Activated CD8-positive, alpha-beta memory T cell treated with anti-CD3 and anti-CD28 coated beads, Interleukin-2, amount 10 ng/mL, durations not matched to agents 7 days and 5 days (primary cell): ENCODE measurements at regions not wholly inside any gene's neighbourhood (a gene's known extent, or its start where the extent isn't known, plus 50 kb on each side); places are given as distances from the start of the nearest gene placed in this dataset.

Experiments
- ATAC-seq: fragments of 150-1000 bp; cut with Tn5 transposase; one replicate; pipeline ENCODE4 v1.10.0; 2021; ENCODE audit warnings: moderate library complexity
- CTCF ChIA-PET: fragments of 350-600 bp; sonication (Branson Sonifier 250); formaldehyde crosslinking; loops from one replicate; lab custom pipeline; 2021; ENCODE audit warnings: antibody characterized with exemption; lab: Charles Lee
- DNase-seq: peaks from one replicate; pipeline ENCODE4 v3.0.0-alpha.2; 2020
- H3K27ac Mint-ChIP-seq: one replicate; pipeline ENCODE4 v1.8.0; 2021; ENCODE audit warnings: mild to moderate bottlenecking, mixed read lengths
- H3K27me3 Mint-ChIP-seq: one replicate; pipeline ENCODE4 v1.8.0; 2021; ENCODE audit warnings: mixed read lengths
- H3K36me3 Mint-ChIP-seq: one replicate; pipeline ENCODE4 v1.8.0; 2021; ENCODE audit warnings: mild to moderate bottlenecking, mixed read lengths
- H3K4me1 Mint-ChIP-seq: one replicate; pipeline ENCODE4 v1.8.0; 2021; ENCODE audit warnings: mixed read lengths
- H3K4me3 Mint-ChIP-seq: one replicate; pipeline ENCODE4 v1.8.0; 2021; ENCODE audit warnings: mild to moderate bottlenecking, moderate library complexity, mixed read lengths
- H3K9me3 Mint-ChIP-seq: one replicate; pipeline ENCODE4 v1.8.0; 2022; ENCODE audit warnings: low read depth, mixed read lengths

DNA sequence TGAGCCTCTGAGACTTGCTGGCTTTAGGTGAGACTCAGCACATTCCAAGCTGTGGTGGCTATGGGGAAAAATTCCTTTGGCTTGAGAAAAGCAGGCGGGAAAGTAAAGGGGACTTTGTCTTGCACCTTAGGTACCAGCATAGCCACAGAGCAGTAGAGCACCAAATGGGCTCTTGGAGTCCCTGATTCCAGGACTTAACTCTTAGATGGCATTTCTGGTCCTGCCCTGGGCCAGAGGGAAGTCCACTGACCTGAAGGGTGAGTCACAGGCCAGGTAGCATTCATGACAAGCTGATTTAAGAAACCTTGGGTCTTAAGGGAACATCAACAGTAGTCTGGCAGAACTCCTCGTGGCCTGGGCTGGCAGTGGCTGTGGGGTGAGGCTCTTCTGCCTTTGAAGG is 344.7 kb downstream of the DUSP10 start:
- CTCF ChIA-PET = no interaction called here
- peaks cover 3% of the 10 kb centered on the region for H3K4me1 Mint-ChIP-seq
- H3K36me3 Mint-ChIP-seq = no peaks in the 10 kb centered on the region
- no peak overlapping the region for H3K4me3 Mint-ChIP-seq
- H3K27ac Mint-ChIP-seq = no peak overlapping the region
- ATAC-seq = no peak
- no peak for DNase-seq
- H3K9me3 Mint-ChIP-seq = peaks cover 2% of the 10 kb centered on the region
- H3K27me3 Mint-ChIP-seq = no peaks in the 10 kb centered on the region

DNA sequence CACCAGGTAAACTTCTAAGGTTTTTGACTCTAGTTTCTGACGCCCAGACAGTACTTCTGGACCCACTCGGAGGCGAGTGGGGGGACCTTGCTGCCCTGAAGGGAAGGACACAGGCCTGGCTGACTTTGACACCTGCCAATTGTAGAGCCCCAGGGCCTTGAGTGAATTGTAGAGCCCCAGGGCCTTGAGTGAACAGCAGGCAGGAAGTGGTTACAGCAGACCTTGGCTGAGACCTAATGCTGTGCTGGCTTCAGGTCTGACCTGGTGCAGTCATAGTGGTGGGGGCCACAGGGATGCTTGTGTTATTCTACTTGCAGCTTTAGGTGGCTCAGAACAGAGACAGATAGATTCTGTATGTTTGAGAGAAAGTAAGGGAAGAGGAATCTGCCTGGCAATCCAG is 344.3 kb downstream of the DUSP10 start:
- no peak overlapping the region for H3K27ac Mint-ChIP-seq
- DNase-seq = peak; percentile 42

DNA sequence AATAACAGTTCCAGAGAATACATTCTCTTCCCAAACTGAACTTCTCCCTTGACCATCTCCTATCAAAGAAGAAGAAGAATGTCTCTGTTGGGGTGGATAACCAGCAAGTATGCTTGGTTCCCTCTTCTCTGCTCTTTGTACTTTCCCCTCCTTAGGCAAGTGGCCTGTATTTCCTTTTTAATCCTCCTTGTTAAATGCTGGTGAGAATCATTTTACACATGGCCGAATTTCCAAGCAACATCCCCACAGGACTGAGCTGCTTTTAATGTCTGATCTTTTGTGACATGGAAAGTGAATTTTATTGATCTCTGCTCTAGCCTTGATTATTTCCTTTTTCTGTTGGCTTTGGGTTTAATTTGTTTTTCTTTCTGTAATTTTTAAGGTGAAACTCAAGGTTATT is 336.7 kb downstream of the DUSP10 start:
- H3K4me1 Mint-ChIP-seq = no peaks in the 10 kb centered on the region
- H3K36me3 Mint-ChIP-seq = no peaks in the 10 kb centered on the region
- peaks cover 3% of the 10 kb centered on the region for H3K27me3 Mint-ChIP-seq
- no peak overlapping the region for H3K4me3 Mint-ChIP-seq
- DNase-seq = no peak
- no peak overlapping the region for H3K27ac Mint-ChIP-seq
- CTCF ChIA-PET = no interaction called here
- no peak for ATAC-seq
- no peaks in the 10 kb centered on the region for H3K9me3 Mint-ChIP-seq

More for the DNA sequence above, 344.3 kb downstream of the DUSP10 start:
- H3K9me3 Mint-ChIP-seq = peaks cover 2% of the 10 kb centered on the region
- CTCF ChIA-PET = no interaction called here
- no peak for ATAC-seq
- H3K36me3 Mint-ChIP-seq = no peaks in the 10 kb centered on the region
- no peak overlapping the region for H3K4me3 Mint-ChIP-seq
- peaks cover 3% of the 10 kb centered on the region for H3K4me1 Mint-ChIP-seq
- H3K27me3 Mint-ChIP-seq = no peaks in the 10 kb centered on the region

DNA sequence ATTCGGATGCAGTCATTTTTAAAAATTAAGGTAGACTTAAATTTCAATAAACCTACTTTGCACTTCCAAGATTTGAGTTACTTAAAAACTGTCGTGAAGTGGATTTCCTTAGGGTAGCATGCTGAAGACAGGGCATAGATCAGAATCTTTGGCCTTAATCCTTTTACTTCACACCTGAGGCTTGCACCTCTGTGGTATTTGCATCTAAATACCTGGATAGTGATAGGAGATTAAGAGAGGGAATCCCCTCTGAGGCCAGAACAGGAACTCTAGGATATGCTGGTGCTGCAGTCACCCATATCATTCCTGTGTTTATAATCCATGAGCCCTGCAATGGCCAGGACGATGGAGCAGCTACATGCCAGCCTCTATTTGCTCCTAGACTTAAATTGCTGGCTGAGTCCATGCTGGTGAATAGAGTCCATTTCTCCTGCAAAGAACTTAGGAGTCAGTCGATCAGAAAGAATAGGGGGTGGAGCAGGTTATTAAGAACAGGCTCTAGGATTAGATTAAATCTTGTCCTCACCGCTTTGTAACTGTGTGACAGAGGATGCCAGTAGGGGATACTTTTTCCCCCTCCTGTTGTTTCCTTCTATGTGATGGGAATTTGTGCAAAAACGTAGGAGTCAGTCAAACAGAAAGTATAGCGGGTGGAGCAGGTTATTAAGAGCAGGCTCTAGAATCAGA is 333.6 kb downstream of the DUSP10 start:
- Mint-ChIP-seq H3K27ac (no peak overlapping the region), H3K4me1 (no peaks in the 10 kb centered on the region), H3K27me3 (peaks cover 6% of the 10 kb centered on the region), H3K36me3 (no peaks in the 10 kb centered on the region), H3K9me3 (no peaks in the 10 kb centered on the region), H3K4me3 (no peak overlapping the region)
- DNase-seq = no peak
- CTCF ChIA-PET = no interaction called here
- ATAC-seq = no peak

DNA sequence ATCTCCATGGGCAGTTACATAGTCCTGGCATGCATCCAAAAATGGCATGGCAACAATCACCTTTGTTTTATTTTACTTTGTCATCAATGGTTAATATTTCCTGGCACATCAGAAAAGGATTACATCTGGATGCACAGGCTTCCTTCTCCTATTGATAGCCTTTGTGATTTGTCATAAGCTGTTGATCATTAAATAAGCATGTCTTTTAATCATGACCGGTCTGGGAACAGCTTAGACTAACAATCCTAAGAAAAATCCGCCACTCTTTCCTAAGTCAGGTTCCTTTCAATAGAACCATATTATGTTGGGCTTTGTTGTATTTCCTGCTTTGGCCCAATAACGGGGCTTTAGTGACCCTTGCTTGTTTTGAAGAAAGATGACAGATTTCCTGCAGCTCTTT is 330.6 kb downstream of the DUSP10 start:
- Mint-ChIP-seq H3K27me3 (peaks cover 6% of the 10 kb centered on the region), H3K4me3 (no peak overlapping the region), H3K9me3 (no peaks in the 10 kb centered on the region), H3K27ac (no peak overlapping the region), H3K4me1 (no peaks in the 10 kb centered on the region), H3K36me3 (no peaks in the 10 kb centered on the region)
- DNase-seq (no peak), ATAC-seq (no peak)
- CTCF ChIA-PET = no interaction called here

DNA sequence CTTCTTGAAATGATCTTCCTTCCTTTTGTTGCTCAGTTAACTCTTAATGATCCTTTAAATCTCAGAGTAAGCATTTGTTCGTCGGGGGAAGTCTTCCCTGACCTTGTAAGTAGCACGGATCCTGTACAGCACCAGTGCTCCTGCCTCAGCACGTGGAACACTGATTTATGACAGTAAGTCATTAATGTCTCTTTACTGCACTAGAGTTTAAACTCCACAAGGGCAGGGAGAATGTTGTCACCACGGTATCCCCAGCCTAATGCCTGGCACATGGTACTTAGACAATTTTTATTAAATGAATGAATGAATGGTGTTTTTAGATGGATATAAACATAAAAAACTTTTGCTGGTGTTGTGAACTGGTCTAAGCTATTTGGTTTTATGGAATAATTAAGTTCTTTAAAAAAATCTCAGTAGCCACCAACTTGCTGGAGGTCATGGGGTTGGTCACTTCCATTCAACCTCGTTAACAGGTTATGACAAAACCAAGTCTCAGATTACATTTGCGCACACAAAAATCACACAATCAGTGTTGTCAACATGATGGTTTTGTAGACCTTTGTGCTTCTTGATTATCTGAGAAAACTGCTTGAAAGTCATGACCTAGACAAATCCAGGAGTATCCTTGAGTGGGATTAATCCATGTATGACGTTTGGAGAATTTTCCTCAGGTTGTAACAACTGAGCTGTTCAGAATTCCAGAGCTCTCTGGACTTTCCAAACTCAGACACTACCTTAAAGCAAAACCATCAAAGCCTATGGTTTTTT is 326.9 kb downstream of the DUSP10 start:
- DNase-seq = no peak
- Mint-ChIP-seq H3K4me1 (no peaks in the 10 kb centered on the region), H3K27me3 (peaks cover 15% of the 10 kb centered on the region), H3K4me3 (no peak overlapping the region), H3K27ac (no peak overlapping the region), H3K36me3 (no peaks in the 10 kb centered on the region), H3K9me3 (no peaks in the 10 kb centered on the region)
- CTCF ChIA-PET = no interaction called here
- no peak for ATAC-seq

DNA sequence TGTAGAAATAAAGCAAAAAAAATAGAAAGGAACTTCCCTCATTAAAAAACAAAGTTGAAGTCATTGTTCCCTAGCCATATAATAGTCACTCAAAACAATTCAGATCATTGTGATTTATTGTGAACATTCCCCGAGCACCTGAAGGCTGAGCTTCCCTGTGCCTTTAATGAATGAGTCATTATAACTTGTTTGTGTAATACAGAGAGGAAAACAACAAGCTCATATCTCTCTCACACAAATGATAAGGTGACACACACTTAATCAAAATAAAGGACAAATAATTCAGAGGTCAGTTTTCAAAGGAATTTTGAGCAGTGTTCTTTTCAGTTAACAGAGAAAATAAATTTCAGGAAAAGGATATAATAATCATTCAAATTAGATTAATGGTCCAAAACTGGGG is 326.2 kb downstream of the DUSP10 start:
- peaks cover 15% of the 10 kb centered on the region for H3K27me3 Mint-ChIP-seq
- no peak for ATAC-seq
- DNase-seq = no peak
- CTCF ChIA-PET = no interaction called here
- H3K4me3 Mint-ChIP-seq = no peak overlapping the region
- H3K4me1 Mint-ChIP-seq = no peaks in the 10 kb centered on the region
- H3K36me3 Mint-ChIP-seq = no peaks in the 10 kb centered on the region
- H3K27ac Mint-ChIP-seq = no peak overlapping the region
- no peaks in the 10 kb centered on the region for H3K9me3 Mint-ChIP-seq

DNA sequence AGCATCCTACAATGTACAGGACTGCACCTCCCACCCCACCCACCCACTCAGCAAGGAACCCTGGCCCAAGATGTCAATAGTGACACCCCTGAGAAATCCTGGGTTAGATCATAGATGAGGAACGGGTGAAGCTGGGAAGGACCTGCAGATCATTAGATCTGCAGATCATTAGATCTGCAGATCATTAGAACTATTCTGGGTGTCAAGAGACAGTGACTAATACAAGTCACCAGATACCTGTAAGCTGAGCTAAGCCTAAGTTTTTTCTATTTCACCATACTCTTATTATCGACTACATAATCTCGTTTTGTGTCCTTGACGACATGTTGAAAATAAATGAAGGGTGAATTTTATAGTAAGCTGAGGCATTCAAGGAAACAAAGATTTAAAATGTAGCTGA is 325.7 kb downstream of the DUSP10 start:
- DNase-seq (no peak), ATAC-seq (no peak)
- CTCF ChIA-PET = no interaction called here
- Mint-ChIP-seq H3K4me3 (no peak overlapping the region), H3K36me3 (no peaks in the 10 kb centered on the region), H3K9me3 (no peaks in the 10 kb centered on the region), H3K27ac (no peak overlapping the region), H3K4me1 (no peaks in the 10 kb centered on the region), H3K27me3 (peaks cover 15% of the 10 kb centered on the region)

DNA sequence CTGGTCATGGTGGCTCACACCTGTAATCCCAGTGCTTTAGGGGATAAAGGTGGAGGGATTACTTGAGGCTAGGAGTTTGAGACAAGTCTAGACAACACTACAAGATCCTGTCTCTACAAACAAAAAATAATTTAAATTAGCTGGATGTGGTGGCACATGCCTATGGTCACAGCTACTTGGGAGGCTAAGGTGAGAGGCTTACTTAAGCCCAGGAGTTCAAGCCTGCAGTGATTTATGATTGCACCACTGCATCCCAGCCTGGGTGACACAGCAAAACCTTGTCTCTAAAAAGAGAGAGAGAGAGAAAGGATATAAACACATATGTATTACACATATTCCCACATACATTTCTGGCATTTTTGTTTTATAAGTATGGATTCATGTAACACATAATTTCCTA is 325.2 kb downstream of the DUSP10 start:
- CTCF ChIA-PET = interaction anchor here (0.9 kb wide), 1 partner anchor 19 kb away, joined by 3 read pairs; no protein-coding TSS in a partner anchor
- DNase-seq (no peak), ATAC-seq (no peak)
- Mint-ChIP-seq H3K27ac (no peak overlapping the region), H3K9me3 (no peaks in the 10 kb centered on the region), H3K4me3 (no peak overlapping the region), H3K27me3 (peaks cover 13% of the 10 kb centered on the region), H3K4me1 (no peaks in the 10 kb centered on the region), H3K36me3 (no peaks in the 10 kb centered on the region)

DNA sequence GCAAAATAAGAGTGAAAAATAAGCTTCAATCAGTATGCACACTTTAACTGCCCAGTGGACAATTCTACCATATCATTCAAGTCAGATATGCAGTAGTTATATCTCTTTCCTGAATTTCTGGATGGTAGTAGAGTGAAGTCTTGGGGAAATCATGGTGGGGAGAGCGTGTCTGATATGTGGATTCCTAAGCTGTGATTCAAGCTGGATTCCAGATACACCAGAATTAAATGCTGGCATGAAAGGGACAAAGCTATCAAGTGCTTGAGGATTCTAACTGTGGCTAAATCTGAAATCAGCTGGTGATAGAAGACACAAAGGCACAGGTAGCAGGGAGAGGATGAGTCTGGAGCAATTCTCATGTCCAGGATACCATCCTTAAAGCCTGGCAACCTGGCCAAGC is 323.5 kb downstream of the DUSP10 start:
- CTCF ChIA-PET = interaction anchor here (1.1 kb wide), 1 partner anchor 17 kb away, joined by 3 read pairs; no protein-coding TSS in a partner anchor
- Mint-ChIP-seq H3K27me3 (peaks cover 12% of the 10 kb centered on the region), H3K4me1 (no peaks in the 10 kb centered on the region), H3K4me3 (no peak overlapping the region), H3K9me3 (no peaks in the 10 kb centered on the region), H3K36me3 (no peaks in the 10 kb centered on the region), H3K27ac (no peak overlapping the region)
- DNase-seq (no peak), ATAC-seq (no peak)

DNA sequence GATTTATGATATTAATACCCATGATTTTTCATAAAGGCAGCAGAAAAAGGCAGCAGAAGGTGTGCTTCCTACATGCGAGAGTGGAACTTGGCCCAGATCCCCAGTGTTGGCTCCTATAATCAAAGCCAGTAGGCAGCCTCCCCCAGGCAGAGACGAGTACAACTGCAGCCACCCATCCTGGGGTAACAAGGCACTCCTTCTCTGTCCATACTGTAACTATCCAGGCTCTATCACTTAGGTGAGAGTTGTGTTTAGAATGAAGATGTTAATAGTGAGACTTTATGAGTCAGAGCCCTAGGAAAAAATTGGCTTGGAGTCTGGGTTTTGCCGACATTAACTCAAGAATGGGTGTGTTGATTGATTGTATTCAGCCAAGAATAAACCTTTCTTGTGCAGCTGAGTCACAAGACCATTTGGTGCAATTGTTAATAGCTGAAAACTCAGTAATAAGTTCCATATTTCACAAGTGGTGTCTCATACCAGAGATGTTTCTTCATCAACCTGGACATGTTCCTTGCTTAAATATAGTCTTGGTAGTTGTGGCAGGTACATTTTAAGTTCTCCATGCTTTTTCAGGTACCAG is 322.3 kb downstream of the DUSP10 start:
- Mint-ChIP-seq H3K4me3 (no peak overlapping the region), H3K9me3 (no peaks in the 10 kb centered on the region), H3K27ac (no peak overlapping the region), H3K36me3 (no peaks in the 10 kb centered on the region), H3K4me1 (no peaks in the 10 kb centered on the region), H3K27me3 (peaks cover 13% of the 10 kb centered on the region)
- ATAC-seq = no peak
- CTCF ChIA-PET = no interaction called here
- no peak for DNase-seq

DNA sequence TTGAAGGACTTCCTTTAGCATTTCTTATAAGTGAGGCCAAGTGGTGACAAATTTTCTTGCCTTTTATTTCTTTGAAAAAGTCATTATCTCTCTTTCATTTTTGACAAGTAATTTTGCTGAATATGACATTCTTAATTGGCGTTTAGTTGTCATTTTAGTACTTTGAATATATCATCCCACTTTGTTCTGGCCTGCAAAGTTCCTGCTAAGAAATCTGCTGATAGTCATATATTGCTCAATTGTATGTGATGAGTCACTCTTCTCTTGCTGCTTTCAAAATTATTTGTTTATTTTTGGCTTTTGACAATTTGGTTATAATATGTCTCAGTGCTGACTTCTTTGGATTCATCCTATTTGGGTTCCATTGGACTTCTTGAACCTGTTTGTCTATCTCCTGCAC is 312.6 kb downstream of the DUSP10 start:
- peaks cover 12% of the 10 kb centered on the region for H3K27me3 Mint-ChIP-seq
- no peaks in the 10 kb centered on the region for H3K4me1 Mint-ChIP-seq
- no peak overlapping the region for H3K27ac Mint-ChIP-seq
- DNase-seq = no peak
- H3K36me3 Mint-ChIP-seq = no peaks in the 10 kb centered on the region
- peaks cover 3% of the 10 kb centered on the region for H3K9me3 Mint-ChIP-seq
- CTCF ChIA-PET = no interaction called here
- no peak for ATAC-seq
- no peak overlapping the region for H3K4me3 Mint-ChIP-seq

DNA sequence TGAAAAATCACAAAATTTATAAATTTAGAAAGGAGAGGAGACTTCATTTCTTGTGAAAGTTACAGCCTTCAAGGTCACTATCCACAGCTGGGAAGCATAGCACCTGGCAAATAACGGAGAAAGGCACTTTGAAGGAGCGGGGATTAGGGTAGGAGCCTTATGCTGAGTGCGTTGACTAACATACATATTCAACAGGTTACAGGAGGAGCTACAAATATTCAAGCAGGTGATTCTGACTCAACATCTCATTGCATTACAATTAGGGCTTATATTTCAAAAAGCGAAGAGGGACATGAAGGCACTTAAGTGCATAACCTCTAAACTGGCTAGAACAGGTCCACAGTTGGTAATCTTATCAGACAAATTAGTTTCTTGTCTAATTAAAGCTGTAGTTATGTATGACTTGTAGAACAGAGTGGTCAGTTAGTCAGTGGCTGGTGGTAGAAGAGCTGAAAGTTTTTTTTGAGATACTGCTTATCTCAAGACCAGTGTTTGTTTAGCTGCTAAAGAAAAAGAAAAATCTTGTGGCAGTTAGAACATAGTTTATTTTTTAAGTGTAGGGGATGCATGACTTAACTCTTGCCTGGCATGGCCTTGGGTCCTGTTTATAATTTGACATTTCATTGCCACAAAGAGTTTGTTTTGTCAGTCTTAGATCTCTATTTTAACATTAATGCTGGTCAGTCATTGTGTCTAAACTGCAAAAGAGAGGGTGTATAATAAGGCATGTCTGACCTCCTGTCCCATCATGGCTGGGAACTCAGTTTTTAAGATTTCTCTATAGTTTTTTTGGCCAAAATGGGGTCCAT is 311.5 kb downstream of the DUSP10 start:
- H3K27ac Mint-ChIP-seq = no peak overlapping the region
- peaks cover 3% of the 10 kb centered on the region for H3K9me3 Mint-ChIP-seq
- H3K4me1 Mint-ChIP-seq = peaks cover 6% of the 10 kb centered on the region
- ATAC-seq (no peak), DNase-seq (no peak)
- peaks cover 12% of the 10 kb centered on the region for H3K27me3 Mint-ChIP-seq
- CTCF ChIA-PET = interaction anchor here (1.0 to 1.3 kb wide), 2 partner anchors 166 to 620 kb away, joined by 3 to 4 read pairs; no protein-coding TSS in a partner anchor
- no peak overlapping the region for H3K4me3 Mint-ChIP-seq
- H3K36me3 Mint-ChIP-seq = no peaks in the 10 kb centered on the region
